Natural killer cell treated with Interleukin-12 subunit alpha and Interleukin-12 subunit beta and Interleukin-15 and Interleukin-18, amount 100 ng/mL, for 72 hours (primary cell): ENCODE measurements at regions not wholly inside any gene's neighbourhood (a gene's known extent, or its start where the extent isn't known, plus 50 kb on each side); places are given as distances from the start of the nearest gene placed in this dataset.
A peak's percentile ranks its signal among the peaks of the same experiment; 100 is the strongest.

Experiments
- ATAC-seq, 2 donors: fragments of 150-1000 bp; cut with Tn5 transposase in 1 of 2; sonication (Bioruptor Pico), chemical (Tn5 transposase) in 1 of 2; 2 replicates each; pipeline ENCODE4 v1.10.0; 2021
- DNase-seq: peaks from one replicate; pipeline ENCODE4 v3.0.0; 2022; ENCODE audit warnings: low spot score
- H3K27ac Mint-ChIP-seq, 2 donors: 1 replicate in 1 of 2; 2 replicates in 1 of 2; pipeline ENCODE4 v1.8.0; 2022; ENCODE audit warnings: mixed read lengths in 2 of 2, mild to moderate bottlenecking in 1 of 2, moderate library complexity in 1 of 2
- H3K27me3 Mint-ChIP-seq, 2 donors: 1 replicate in 1 of 2; 2 replicates in 1 of 2; pipeline ENCODE4 v1.8.0; 2022; ENCODE audit warnings: mixed read lengths in 2 of 2
- H3K36me3 Mint-ChIP-seq: one replicate; pipeline ENCODE4 v1.8.0; 2022; ENCODE audit warnings: mixed read lengths
- H3K4me1 Mint-ChIP-seq, 2 donors: 1 replicate in 1 of 2; 2 replicates in 1 of 2; pipeline ENCODE4 v1.8.0; 2022; ENCODE audit warnings: low read depth in 2 of 2, mixed read lengths in 2 of 2, mild to moderate bottlenecking in 1 of 2
- H3K4me3 Mint-ChIP-seq: one replicate; pipeline ENCODE4 v1.8.0; 2022; ENCODE audit warnings: mixed read lengths
- H3K9me3 Mint-ChIP-seq: 2 replicates; pipeline ENCODE4 v1.8.0; 2022; ENCODE audit warnings: mixed read lengths

GRCh38 chr11:104222464-104222863 lies 58.5 kb upstream of the PDGFD start:
- Mint-ChIP-seq H3K27ac (no peak overlapping the region), H3K36me3 (no peaks in the 10 kb centered on the region)

DNA sequence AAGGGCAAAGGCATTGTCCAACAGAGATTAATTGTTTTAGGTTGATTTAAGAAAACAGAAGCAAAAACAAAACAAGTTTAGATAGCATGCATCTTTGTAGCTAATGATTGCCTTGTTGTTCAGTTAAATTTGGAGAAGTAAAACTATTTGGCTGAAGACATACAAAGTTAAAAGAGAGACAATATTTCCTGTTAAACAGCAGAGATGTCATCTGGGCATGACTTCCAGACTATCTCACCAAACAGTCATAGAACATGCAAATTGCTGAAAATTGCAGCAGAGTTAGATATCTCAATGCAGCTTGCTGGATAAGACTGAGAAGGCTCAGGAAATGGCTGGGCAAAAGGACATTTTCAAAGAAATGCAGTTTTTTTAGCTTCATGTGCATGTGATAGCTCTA lies 57.5 kb upstream of the PDGFD start:
- H3K36me3 Mint-ChIP-seq, result peaks cover 3% of the 10 kb centered on the region
- H3K27me3 Mint-ChIP-seq, result peaks cover 9 to 29% of the 10 kb centered on the region in 2 donors
- peaks cover 7 to 15% of the 10 kb centered on the region in 2 donors for H3K4me1 Mint-ChIP-seq
- DNase-seq (no peak), ATAC-seq (no peak)
- H3K9me3 Mint-ChIP-seq, result peaks cover 5% of the 10 kb centered on the region
- H3K27ac Mint-ChIP-seq, result no peak overlapping the region
- no peak overlapping the region for H3K4me3 Mint-ChIP-seq

More at GRCh38 chr11:104222464-104222863, 58.5 kb upstream of the PDGFD start:
- Mint-ChIP-seq H3K27me3 (peaks cover 9 to 23% of the 10 kb centered on the region in 2 donors), H3K4me1 (peaks cover 7 to 15% of the 10 kb centered on the region in 2 donors), H3K4me3 (no peak overlapping the region), H3K9me3 (peaks cover 3% of the 10 kb centered on the region)
- ATAC-seq (peak in 1 of 2 donors; percentile 60), DNase-seq (no peak)

DNA sequence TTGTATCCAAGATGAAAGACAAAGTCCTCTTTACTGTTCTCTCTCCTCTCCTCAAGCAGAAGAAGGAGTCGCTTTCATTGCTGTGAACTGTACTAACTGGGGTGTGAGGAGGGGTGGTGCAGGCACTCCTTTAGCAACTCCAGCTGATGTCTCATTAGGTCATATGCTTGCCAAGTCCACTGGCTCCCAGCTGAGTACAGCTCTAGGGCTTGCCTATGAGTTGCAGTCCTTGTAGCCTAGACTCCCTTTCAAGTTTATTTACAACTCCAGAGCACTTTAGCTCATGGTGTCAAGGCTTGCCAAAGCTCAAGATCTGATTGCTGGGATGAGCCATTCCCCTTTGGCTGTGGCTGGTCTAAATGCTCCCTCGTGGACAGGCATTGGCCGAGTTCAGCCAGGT lies 55.1 kb upstream of the PDGFD start:
- Mint-ChIP-seq H3K4me3 (no peak overlapping the region), H3K9me3 (peaks cover 5% of the 10 kb centered on the region), H3K36me3 (peaks cover 11% of the 10 kb centered on the region), H3K27me3 (peaks cover 6 to 29% of the 10 kb centered on the region in 2 donors), H3K4me1 (peaks cover 0 to 3% of the 10 kb centered on the region in 2 donors), H3K27ac (no peak overlapping the region)
- ATAC-seq (no peak), DNase-seq (no peak)

- peaks cover 14 to 37% of the 10 kb centered on the region in 2 donors for H3K27me3 Mint-ChIP-seq
- DNase-seq (no peak), ATAC-seq (no peak)
- peaks cover 15% of the 10 kb centered on the region for H3K36me3 Mint-ChIP-seq
- no peak overlapping the region for H3K27ac Mint-ChIP-seq
- peaks cover 7% of the 10 kb centered on the region for H3K9me3 Mint-ChIP-seq
- no peaks in the 10 kb centered on the region for H3K4me1 Mint-ChIP-seq
- no peak overlapping the region for H3K4me3 Mint-ChIP-seq
These were observed 50.6 kb upstream of the PDGFD start for GRCh38 chr11:104214517-104214916.
